Loucy (cell line): ENCODE measurements at regions not wholly inside any gene's neighbourhood (a gene's known extent, or its start where the extent isn't known, plus 50 kb on each side); places are given as distances from the start of the nearest gene placed in this dataset.

Experiments used
- H2AFZ ChIP-seq: fragments of 200-600 bp; sonication (generic); 2 replicates; pipeline ENCODE4 v1.6.0; 2016; ENCODE audit warnings: antibody characterized with exemption, mild to moderate bottlenecking, low read length, moderate library complexity
- H3F3A ChIP-seq: fragments of 200-600 bp; 2 replicates; pipeline ENCODE4 v1.6.0; 2016; ENCODE audit warnings: antibody characterized with exemption, low read depth, mild to moderate bottlenecking
- H3K27me3 ChIP-seq: fragments of 200-600 bp; sonication (generic); 2 replicates; pipeline ENCODE4 v1.6.1; 2014; ENCODE audit warnings: low read length, mild to moderate bottlenecking; ENCODE audit not compliant: insufficient read depth, poor library complexity, severe bottlenecking
- H3K36me3 ChIP-seq: fragments of 200-600 bp; sonication (generic); 2 replicates; pipeline ENCODE4 v1.6.1; 2016; ENCODE audit warnings: low read length; ENCODE audit not compliant: insufficient read depth
- H3K4me1 ChIP-seq: fragments of 200-600 bp; sonication (generic); 2 replicates; pipeline ENCODE4 v1.5.1; 2014; ENCODE audit warnings: low read length, mild to moderate bottlenecking; ENCODE audit not compliant: insufficient read depth, poor library complexity, severe bottlenecking
- H3K4me2 ChIP-seq: fragments of 200-600 bp; sonication (generic); 2 replicates; pipeline ENCODE4 v1.6.0; 2014; ENCODE audit warnings: antibody characterized with exemption, low read length, low read depth, mild to moderate bottlenecking; ENCODE audit not compliant: poor library complexity, severe bottlenecking
- H3K4me3 ChIP-seq: fragments of 200-600 bp; sonication (generic); 2 replicates; pipeline ENCODE4 v1.5.1; 2014; ENCODE audit warnings: low read length, mild to moderate bottlenecking, mixed read lengths; ENCODE audit not compliant: poor library complexity, severe bottlenecking
- H3K79me2 ChIP-seq: fragments of 200-600 bp; sonication (generic); 2 replicates; pipeline ENCODE4 v1.6.1; 2014; ENCODE audit warnings: low read length; ENCODE audit not compliant: insufficient read depth
- H3K9ac ChIP-seq: fragments of 200-600 bp; sonication (generic); 2 replicates; pipeline ENCODE4 v1.6.0; 2014; ENCODE audit warnings: mild to moderate bottlenecking, low read depth, low read length, moderate library complexity; ENCODE audit not compliant: poor library complexity, severe bottlenecking
- H3K9me2 ChIP-seq: fragments of 200-600 bp; sonication (generic); replicated peaks from 2 replicates; pipeline ENCODE4 v1.6.1; 2016; ENCODE audit warnings: low read depth, low read length, mixed read lengths
- H3K9me3 ChIP-seq: fragments of 200-600 bp; sonication (generic); 2 replicates; pipeline ENCODE4 v1.6.1; 2014; ENCODE audit warnings: mild to moderate bottlenecking, antibody characterized with exemption, low read length, low read depth; ENCODE audit not compliant: insufficient read depth
- H4K20me1 ChIP-seq: fragments of 200-600 bp; sonication (generic); 2 replicates; pipeline ENCODE4 v1.6.0; 2014; ENCODE audit warnings: antibody characterized with exemption, low read length, mild to moderate bottlenecking; ENCODE audit not compliant: insufficient read depth, poor library complexity, severe bottlenecking
- EZH2phosphoT487 ChIP-seq: fragments of 200-600 bp; IDR thresholded peaks from 2 replicates; pipeline ENCODE4 v1.6.1; 2018; ENCODE audit warnings: antibody characterized with exemption, mild to moderate bottlenecking, moderate library complexity, borderline replicate concordance
- TF ChIP-seq, protein P1 (sequence below): fragments of 200-600 bp; sonication (generic); conservative IDR thresholded peaks from 2 replicates; pipeline ENCODE4 v1.5.1; 2014; ENCODE audit warnings: mild to moderate bottlenecking, antibody characterized with exemption, low read length

GRCh38 chr15:97623091-97623661 lies 337.3 kb upstream of the ARRDC4 start:
- H3K9ac ChIP-seq = no peak overlapping the region
- no peaks in the 10 kb centered on the region for H3K9me3 ChIP-seq
- H3K4me3 ChIP-seq = no peak overlapping the region
- H3F3A ChIP-seq = no peaks in the 10 kb centered on the region
- H3K9me2 ChIP-seq = no peaks in the 10 kb centered on the region
- H3K4me1 ChIP-seq = no peaks in the 10 kb centered on the region
- H4K20me1 ChIP-seq = no peaks in the 10 kb centered on the region
- H2AFZ ChIP-seq = no peak overlapping the region
- H3K4me2 ChIP-seq = no peak overlapping the region
- no peaks in the 10 kb centered on the region for H3K79me2 ChIP-seq
- H3K27me3 ChIP-seq = no peaks in the 10 kb centered on the region
- TF ChIP-seq, protein P1, sequence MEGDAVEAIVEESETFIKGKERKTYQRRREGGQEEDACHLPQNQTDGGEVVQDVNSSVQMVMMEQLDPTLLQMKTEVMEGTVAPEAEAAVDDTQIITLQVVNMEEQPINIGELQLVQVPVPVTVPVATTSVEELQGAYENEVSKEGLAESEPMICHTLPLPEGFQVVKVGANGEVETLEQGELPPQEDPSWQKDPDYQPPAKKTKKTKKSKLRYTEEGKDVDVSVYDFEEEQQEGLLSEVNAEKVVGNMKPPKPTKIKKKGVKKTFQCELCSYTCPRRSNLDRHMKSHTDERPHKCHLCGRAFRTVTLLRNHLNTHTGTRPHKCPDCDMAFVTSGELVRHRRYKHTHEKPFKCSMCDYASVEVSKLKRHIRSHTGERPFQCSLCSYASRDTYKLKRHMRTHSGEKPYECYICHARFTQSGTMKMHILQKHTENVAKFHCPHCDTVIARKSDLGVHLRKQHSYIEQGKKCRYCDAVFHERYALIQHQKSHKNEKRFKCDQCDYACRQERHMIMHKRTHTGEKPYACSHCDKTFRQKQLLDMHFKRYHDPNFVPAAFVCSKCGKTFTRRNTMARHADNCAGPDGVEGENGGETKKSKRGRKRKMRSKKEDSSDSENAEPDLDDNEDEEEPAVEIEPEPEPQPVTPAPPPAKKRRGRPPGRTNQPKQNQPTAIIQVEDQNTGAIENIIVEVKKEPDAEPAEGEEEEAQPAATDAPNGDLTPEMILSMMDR = no peak
- no peak for TF ChIP-seq EZH2phosphoT487
- no peaks in the 10 kb centered on the region for H3K36me3 ChIP-seq

DNA sequence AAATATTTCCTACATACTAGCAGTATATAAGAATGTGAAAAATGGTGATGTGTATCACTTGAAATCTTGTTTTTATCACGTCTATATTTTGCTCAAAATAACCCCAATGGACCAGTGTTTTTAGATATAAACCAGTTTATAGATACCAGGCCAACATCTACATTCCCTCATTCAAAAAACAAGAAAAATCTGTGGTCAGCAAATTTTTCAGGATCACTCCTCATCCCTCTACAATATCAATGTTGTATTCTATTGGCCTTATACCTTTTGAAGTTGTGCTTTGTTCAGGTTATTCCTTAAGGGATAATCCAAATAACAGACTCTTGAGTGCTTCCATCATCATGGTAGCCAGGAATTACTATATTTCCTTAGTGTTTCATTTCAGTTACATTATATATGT lies 332.9 kb upstream of the ARRDC4 start:
- TF ChIP-seq EZH2phosphoT487 = no peak
- TF ChIP-seq, protein P1 = no peak
- no peaks in the 10 kb centered on the region for H3F3A ChIP-seq
- no peaks in the 10 kb centered on the region for H3K36me3 ChIP-seq
- H3K4me1 ChIP-seq = no peaks in the 10 kb centered on the region
- H3K9ac ChIP-seq = no peak overlapping the region
- no peaks in the 10 kb centered on the region for H3K9me2 ChIP-seq
- no peaks in the 10 kb centered on the region for H3K27me3 ChIP-seq
- H3K4me3 ChIP-seq = no peak overlapping the region
- no peak overlapping the region for H2AFZ ChIP-seq
- no peaks in the 10 kb centered on the region for H4K20me1 ChIP-seq
- H3K79me2 ChIP-seq = no peaks in the 10 kb centered on the region
- H3K9me3 ChIP-seq = no peaks in the 10 kb centered on the region
- no peak overlapping the region for H3K4me2 ChIP-seq

DNA sequence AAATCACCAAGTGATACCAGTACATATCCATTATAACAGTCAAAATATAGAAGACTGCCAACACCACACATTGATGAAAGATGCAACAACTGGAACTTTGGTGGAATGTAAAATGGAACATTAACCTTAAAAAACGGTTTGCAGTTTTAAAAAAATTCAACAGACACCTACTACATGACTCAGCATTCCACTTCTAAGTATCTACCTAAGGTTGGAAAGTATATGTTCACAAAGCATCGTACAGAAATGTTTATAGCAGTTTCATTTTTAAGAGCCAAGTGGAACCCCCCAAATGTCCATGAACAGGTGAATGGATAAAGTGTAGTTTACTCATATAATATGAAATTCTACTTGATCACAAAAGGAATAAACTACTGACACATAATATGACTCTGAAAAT lies 314.7 kb upstream of the ARRDC4 start:
- Histone ChIP-seq H3K27me3 (no peaks in the 10 kb centered on the region), H3K9me2 (no peaks in the 10 kb centered on the region), H3K4me3 (no peak overlapping the region), H3K4me2 (no peak overlapping the region), H3K9me3 (no peaks in the 10 kb centered on the region), H3K9ac (no peak overlapping the region), H2AFZ (no peak overlapping the region), H4K20me1 (no peaks in the 10 kb centered on the region), H3K36me3 (no peaks in the 10 kb centered on the region), H3F3A (no peaks in the 10 kb centered on the region), H3K4me1 (no peaks in the 10 kb centered on the region), H3K79me2 (no peaks in the 10 kb centered on the region)
- TF ChIP-seq, protein P1 = no peak
- no peak for TF ChIP-seq EZH2phosphoT487
